GM18508 (cell line): ENCODE measurements at regions not wholly inside any gene's neighbourhood (a gene's known extent, or its start where the extent isn't known, plus 50 kb on each side); places are given as distances from the start of the nearest gene placed in this dataset.
"Not testable (repeated sequence)": the region's sequence is repeated elsewhere in the genome, so short reads cannot be mapped to it uniquely, and the experiment has no call there.

Source experiments
- ATAC-seq: cut with Tn5 transposase; IDR thresholded peaks from one replicate; pipeline ENCODE4 v1.9.1; 2021; ENCODE audit warnings: moderate number of reproducible peaks; ENCODE audit not compliant: insufficient read depth, unreplicated experiment

GRCh38 chr16:46388939-46389491 lies 232.2 kb downstream of the SHCBP1 start:
- not testable (repeated sequence) for ATAC-seq

- not testable (repeated sequence) for ATAC-seq
Observed at GRCh38 chr16:46388354-46388753, 232.8 kb downstream of the SHCBP1 start.

GRCh38 chr16:46387720-46388119 lies 233.5 kb downstream of the SHCBP1 start:
- ATAC-seq: not testable (repeated sequence)

- ATAC-seq: peak; percentile 2
Observed at GRCh38 chr16:46386805-46387620, 234.2 kb downstream of the SHCBP1 start.

- ATAC-seq: not testable (repeated sequence)
Observed at GRCh38 chr16:46386110-46386771, 234.9 kb downstream of the SHCBP1 start.

- ATAC-seq: not testable (repeated sequence)
Observed at GRCh38 chr16:46384285-46385061, 236.7 kb downstream of the SHCBP1 start.

GRCh38 chr16:46383581-46383980 lies 237.6 kb downstream of the SHCBP1 start:
- not testable (repeated sequence) for ATAC-seq

- ATAC-seq: not testable (repeated sequence)
Observed at GRCh38 chr16:46382791-46383541, 238.2 kb downstream of the SHCBP1 start.

- ATAC-seq: not testable (repeated sequence)
Observed at GRCh38 chr16:46382079-46382478, 239.1 kb downstream of the SHCBP1 start.

- not testable (repeated sequence) for ATAC-seq
Observed at GRCh38 chr16:46381344-46381743, 239.8 kb downstream of the SHCBP1 start.
